ENCODE measurements at regions not wholly inside any gene's neighbourhood (a gene's known extent, or its start where the extent isn't known, plus 50 kb on each side); places are given as distances from the start of the nearest gene placed in this dataset.

- 49 to 56% methylated on average over 4 of the region's 4 CpGs for WGBS, 2 donors
- Histone ChIP-seq H3K4me3 (no peak overlapping the region), H3K36me3 (no peaks in the 10 kb centered on the region), H3K27ac (no peak overlapping the region), H3K27me3 (peaks cover 0 to 14% (median 0%) of the 10 kb centered on the region in 7 donors), H3K4me1 (peaks cover 0 to 4% (median 0%) of the 10 kb centered on the region in 9 donors), H3K9me3 (no peaks in the 10 kb centered on the region)
- intact Hi-C loops (cut with DNase I), result no loop called here
- peak in 2 of 8 donors; percentile 13 to 45 for ATAC-seq
- no peak for DNase-seq
- no peak for TF ChIP-seq CTCF (IDR thresholded peaks at IDR 0.05)
These were observed 71.3 kb downstream of the SOX3 start for GRCh38 chrX:140433582-140433981.

GRCh38 chrX:140432346-140433175 lies 72.3 kb downstream of the SOX3 start:
- H3K36me3 ChIP-seq, result no peaks in the 10 kb centered on the region
- H3K4me3 ChIP-seq, result no peak overlapping the region
- intact Hi-C loops (cut with DNase I), result no loop called here
- WGBS, 2 donors, result 19 to 35% methylated on average over 4 of the region's 4 CpGs
- peak; percentile 72 to 93 (median 86) for ATAC-seq
- peak; percentile 21 to 44 for DNase-seq
- H3K27ac ChIP-seq, result no peak overlapping the region
- peaks cover 0 to 4% (median 0%) of the 10 kb centered on the region in 9 donors for H3K4me1 ChIP-seq
- no peak for TF ChIP-seq CTCF (IDR thresholded peaks at IDR 0.05)
- peaks cover 0 to 4% (median 0%) of the 10 kb centered on the region in 7 donors for H3K27me3 ChIP-seq
- H3K9me3 ChIP-seq, result no peaks in the 10 kb centered on the region

GRCh38 chrX:140431521-140431920 lies 73.3 kb downstream of the SOX3 start:
- ATAC-seq (peak in 1 of 8 donors; percentile 23), DNase-seq (no peak)
- no peaks in the 10 kb centered on the region for H3K27me3 ChIP-seq
- no peaks in the 10 kb centered on the region for H3K36me3 ChIP-seq
- no peak overlapping the region for H3K4me3 ChIP-seq
- intact Hi-C loops (cut with DNase I), result no loop called here
- peaks cover 0 to 4% (median 0%) of the 10 kb centered on the region in 9 donors for H3K4me1 ChIP-seq
- no peak for TF ChIP-seq CTCF (IDR thresholded peaks at IDR 0.05)
- WGBS, 2 donors, result 50 to 52% methylated on average over 5 of the region's 5 CpGs
- no peaks in the 10 kb centered on the region for H3K9me3 ChIP-seq
- no peak overlapping the region for H3K27ac ChIP-seq

DNA sequence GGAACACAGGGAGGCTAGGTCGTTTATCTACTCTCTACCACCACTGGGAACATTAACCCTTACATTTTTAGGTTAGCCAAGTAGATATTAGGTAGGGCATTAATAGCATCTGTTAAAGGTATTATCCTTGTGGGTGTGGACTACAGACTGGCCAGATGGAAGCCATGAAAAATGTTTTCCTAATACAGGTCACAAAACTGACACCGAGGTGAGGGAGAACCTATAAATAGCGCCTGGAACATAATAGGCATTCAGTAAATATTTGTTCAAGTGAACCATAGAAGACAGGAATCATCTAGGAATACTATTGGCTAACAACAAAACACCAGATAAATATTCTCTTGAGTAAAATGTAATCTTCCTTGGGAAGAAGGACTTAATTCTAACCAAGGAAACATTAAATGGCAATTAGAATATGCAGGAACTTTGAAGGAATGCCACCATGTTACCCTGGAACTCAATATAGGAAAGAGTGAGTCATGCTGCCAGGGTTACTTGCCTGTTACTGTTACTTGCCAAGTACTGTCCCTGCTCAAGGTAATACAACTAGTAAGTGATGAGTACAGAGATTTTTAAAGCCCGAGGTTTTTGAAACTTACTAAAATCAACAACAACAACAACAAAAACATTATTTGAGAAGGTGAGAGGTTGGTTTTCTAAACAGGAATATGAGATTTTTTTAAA lies 79.0 kb downstream of the SOX3 start:
- Histone ChIP-seq H3K9me3 (no peaks in the 10 kb centered on the region), H3K4me3 (no peak overlapping the region), H3K27ac (no peak overlapping the region), H3K4me1 (no peaks in the 10 kb centered on the region), H3K27me3 (no peaks in the 10 kb centered on the region), H3K36me3 (no peaks in the 10 kb centered on the region)
- 51 to 55% methylated on average over 4 of the region's 4 CpGs for WGBS, 2 donors
- DNase-seq, result no peak
- ATAC-seq, result no peak
- no peak for TF ChIP-seq CTCF (IDR thresholded peaks at IDR 0.05)
- intact Hi-C loops (cut with DNase I), result no loop called here
